HepG2 (cell line): ENCODE measurements at regions not wholly inside any gene's neighbourhood (a gene's known extent, or its start where the extent isn't known, plus 50 kb on each side); places are given as distances from the start of the nearest gene placed in this dataset.

Experiments
- ATAC-seq: fragments of 200-7000 bp; cut with Tn5 transposase; 3 replicates; pipeline ENCODE4 v1.9.1; 2020; ENCODE audit warnings: mild to moderate bottlenecking, moderate library complexity
- BruUV-seq: library from RNA; stranded (reverse); fragments of 400-500 nt; replicated peaks from 2 replicates; lab custom pipeline; 2021; lab: Mats Ljungman, UMichigan
- CTCF ChIA-PET: fragments of 300-600 bp; formaldehyde crosslinking; extraction: SDS; loops from one replicate; lab custom pipeline; 2021; ENCODE audit warnings: low total read pairs, inconsistent platforms, low intra/inter-chr PET ratio; lab: Yijun Ruan, JAX
- POLR2A ChIA-PET: fragments of 350-600 bp; sonication (Branson Sonifier 250); formaldehyde crosslinking; loops from one replicate; lab custom pipeline; 2020; ENCODE audit warnings: antibody characterized with exemption, inconsistent platforms; lab: Yijun Ruan, JAX
- DNase-seq: peaks from one replicate; pipeline ENCODE4 v3.0.0-alpha.2; 2015; ENCODE audit warnings: low spot score
- FAIRE-seq: peaks from 3 replicates; lab custom pipeline; 2011; peaks lifted over from hg19 to GRCh38; lab: Jason Lieb, UNC
- H2AFZ ChIP-seq: one replicate; pipeline ENCODE4 v1.6.1; 2011; ENCODE audit warnings: low read length, inconsistent platforms
- H3K27ac ChIP-seq: fragments of 300-600 bp; 3 replicates; pipeline ENCODE4 v1.8.0; 2011; ENCODE audit warnings: mixed run types, mild to moderate bottlenecking, mixed read lengths, low read length, inconsistent platforms; ENCODE audit not compliant: insufficient read depth; ENCODE audit errors: extremely low read length
- H3K27me3 ChIP-seq, 2 experiments: fragments of 200-600 bp in 1 of 2; 2 replicates in 1 of 2; 3 replicates in 1 of 2; pipeline versions ENCODE4 v1.6.0 to v1.8.0; 2011; ENCODE audit warnings: low read length in 2 of 2, mild to moderate bottlenecking in 2 of 2, moderate library complexity in 2 of 2, inconsistent platforms in 1 of 2; ENCODE audit not compliant: insufficient read depth in 2 of 2, control insufficient read depth in 1 of 2
- H3K36me3 ChIP-seq, 2 experiments: fragments of 200-600 bp in 1 of 2; replicated peaks in 1 of 2; 2 replicates in 1 of 2; 3 replicates in 1 of 2; pipeline versions ENCODE4 v1.5.1 to v1.8.0; 2011; ENCODE audit warnings: low read length in 2 of 2, inconsistent platforms in 1 of 2; ENCODE audit not compliant: insufficient read depth in 2 of 2, control insufficient read depth in 1 of 2
- H3K4me1 ChIP-seq: 2 replicates; pipeline ENCODE4 v1.5.1; 2012; ENCODE audit warnings: low read length, inconsistent platforms; ENCODE audit not compliant: insufficient read depth
- H3K4me2 ChIP-seq: 2 replicates; pipeline ENCODE4 v1.6.0; 2011; ENCODE audit warnings: low read depth, low read length, inconsistent platforms
- H3K4me3 ChIP-seq, 3 experiments: fragments of 200-600 bp in 1 of 3; sonication (generic), shearing (Covaris generic) in 1 of 3; replicated peaks in 1 of 3; 2 replicates each; pipeline ENCODE4 v1.5.1; 2011 to 2016; ENCODE audit warnings: low read length in 3 of 3, inconsistent platforms in 2 of 3, low read depth in 2 of 3, mild to moderate bottlenecking in 2 of 3, control low read depth in 1 of 3, mixed read lengths in 1 of 3; ENCODE audit not compliant: insufficient read depth in 1 of 3
- H3K79me2 ChIP-seq: one replicate; pipeline ENCODE4 v1.6.1; 2011; ENCODE audit warnings: low read length, inconsistent platforms; ENCODE audit not compliant: insufficient read depth
- H3K9ac ChIP-seq: 2 replicates; pipeline ENCODE4 v1.6.0; 2011; ENCODE audit warnings: mild to moderate bottlenecking, low read depth, low read length, inconsistent platforms; ENCODE audit not compliant: insufficient read depth
- H3K9me3 ChIP-seq: 2 replicates; pipeline ENCODE4 v1.5.1; 2012; ENCODE audit warnings: mild to moderate bottlenecking, low read length
- H4K20me1 ChIP-seq: 2 replicates; pipeline ENCODE4 v1.6.0; 2011; ENCODE audit warnings: inconsistent platforms, mild to moderate bottlenecking, low read length, moderate library complexity; ENCODE audit not compliant: insufficient read depth
- HOXA5 ChIP-seq: sonication (generic); formaldehyde crosslinking; IDR thresholded peaks from 2 replicates; pipeline ENCODE4 v1.4.0; 2020; ENCODE audit warnings: missing genetic modification reagents
- MED8 ChIP-seq: sonication (generic); formaldehyde crosslinking; IDR thresholded peaks from 2 replicates; pipeline ENCODE4 v1.8.1; 2023; ENCODE audit warnings: mild to moderate bottlenecking, missing genetic modification reagents; ENCODE audit not compliant: insufficient replicate concordance
- POLR2A ChIP-seq, 2 experiments: IDR thresholded peaks; 2 replicates each; pipeline ENCODE4 v1.6.1; 2011; ENCODE audit warnings: low read depth in 2 of 2, low read length in 2 of 2, mild to moderate bottlenecking in 1 of 2, moderate library complexity in 1 of 2; ENCODE audit not compliant: insufficient read depth in 1 of 2
- POLR2G ChIP-seq: fragments of 200-400 bp; formaldehyde crosslinking; IDR thresholded peaks from 2 replicates; pipeline ENCODE4 v1.6.1; 2018; ENCODE audit warnings: mild to moderate bottlenecking, low read depth, low read length, moderate library complexity
- RXRA ChIP-seq: sonication (generic); formaldehyde crosslinking; IDR thresholded peaks from 2 replicates; pipeline ENCODE4 v1.5.1; 2020; ENCODE audit warnings: missing genetic modification reagents
- SRSF9 ChIP-seq: fragments of 200-400 bp; formaldehyde crosslinking; IDR thresholded peaks from 2 replicates; pipeline ENCODE4 v1.6.1; 2018; ENCODE audit warnings: borderline replicate concordance, mild to moderate bottlenecking, low read depth, low read length; ENCODE audit not compliant: insufficient read depth, poor library complexity, severe bottlenecking
- YEATS4 ChIP-seq: sonication (generic); formaldehyde crosslinking; IDR thresholded peaks from 2 replicates; pipeline ENCODE4 v1.4.0; 2020; ENCODE audit warnings: missing genetic modification reagents, borderline replicate concordance
- ZNF24 ChIP-seq: fragments of 450-650 bp; IDR thresholded peaks from 2 replicates; pipeline ENCODE4 v1.6.1; 2017; ENCODE audit warnings: antibody characterized with exemption, mild to moderate bottlenecking
- ZNF605 ChIP-seq: sonication (generic); formaldehyde crosslinking; IDR thresholded peaks from 2 replicates; pipeline ENCODE4 v1.8.0; 2022; ENCODE audit warnings: mild to moderate bottlenecking, missing genetic modification reagents
- ZNF703 ChIP-seq: sonication (generic); formaldehyde crosslinking; IDR thresholded peaks from 2 replicates; pipeline ENCODE4 v1.5.1; 2020; ENCODE audit warnings: missing genetic modification reagents, mild to moderate bottlenecking, moderate library complexity, borderline replicate concordance
- ZSCAN22 ChIP-seq: sonication (generic); formaldehyde crosslinking; IDR thresholded peaks from 2 replicates; pipeline ENCODE4 v1.4.0; 2020; ENCODE audit warnings: mild to moderate bottlenecking, missing genetic modification reagents
- WGBS: methylation state at CpG from one replicate; pipeline ENCODE4 v1.1.6; 2017; ENCODE audit warnings: low lambda C conversion rate; 5-methylcytosine and 5-hydroxymethylcytosine counted together
- in situ Hi-C: cut with HindIII; loops from 2 replicates; pipeline ENCODE4 v1.10.0; 2017; ENCODE audit warnings: low pct_unique_long_range_greater_than_20kb; ENCODE audit not compliant: extremely low pct_ligation_motif_present
- intact Hi-C: fragments of 100-400 bp; cut with micrococcal nuclease; formaldehyde crosslinking; loops from one replicate; pipeline ENCODE4 v1.10.0; 2022; ENCODE audit not compliant: unreplicated experiment
- TF ChIP-seq, protein P1 (sequence below): IDR thresholded peaks from 2 replicates; pipeline ENCODE4 v1.6.1; 2012; ENCODE audit warnings: low read length, improper control_type of control experiment
- TF ChIP-seq, protein P2 (sequence below): sonication (generic); formaldehyde crosslinking; IDR thresholded peaks from 2 replicates; pipeline ENCODE4 v1.5.0; 2020; ENCODE audit warnings: missing genetic modification reagents, mild to moderate bottlenecking, borderline replicate concordance
- TF ChIP-seq, protein P3 (sequence below): IDR thresholded peaks from 2 replicates; pipeline ENCODE4 v1.6.1; 2016
- TF ChIP-seq, protein P4 (sequence below): sonication (generic); formaldehyde crosslinking; IDR thresholded peaks from 2 replicates; pipeline ENCODE4 v1.8.0; 2022; ENCODE audit warnings: mild to moderate bottlenecking, missing genetic modification reagents, moderate library complexity
- TF ChIP-seq, protein P5 (sequence below): IDR thresholded peaks from 2 replicates; pipeline ENCODE4 v1.6.1; 2016; ENCODE audit warnings: low read depth

DNA sequence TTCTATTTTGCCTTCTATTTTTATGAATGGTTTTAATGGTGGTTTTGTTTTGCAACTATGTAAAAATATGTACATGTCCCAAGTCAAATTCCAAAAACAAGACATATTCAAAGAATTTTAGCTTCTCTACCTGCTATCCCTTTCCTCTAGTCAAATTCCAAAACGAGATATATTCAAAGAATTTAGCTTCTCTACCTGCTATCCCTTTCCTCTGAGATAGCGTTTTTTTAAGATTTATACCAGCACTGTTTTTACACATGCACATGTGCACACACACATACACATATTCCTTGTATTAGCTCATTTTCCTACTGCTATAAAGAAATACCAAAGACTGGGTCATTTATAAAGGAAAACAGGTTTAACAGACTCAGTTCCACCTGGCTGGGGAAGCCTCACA, 199.1 kb upstream of the ARL4C start:
- Histone ChIP-seq H3K27me3 (no peaks in the 10 kb centered on the region), H3K79me2 (no peaks in the 10 kb centered on the region), H3K9me3 (peaks cover 31% of the 10 kb centered on the region), H2AFZ (no peak overlapping the region), H3K4me1 (peaks cover 48% of the 10 kb centered on the region), H3K4me2 (no peak overlapping the region), H4K20me1 (no peaks in the 10 kb centered on the region), H3K36me3 (no peaks in the 10 kb centered on the region), H3K27ac (no peak overlapping the region), H3K9ac (no peak overlapping the region), H3K4me3 (no peak overlapping the region)
- CTCF ChIA-PET = no interaction called here
- POLR2A ChIA-PET = interaction anchor here (1.9 to 8.1 kb wide), 3 partner anchors 8 to 256 kb away, joined by 5 to 484 read pairs (median 11); partner anchors contain the start of gene SH3BP4
- intact Hi-C loops = no loop called here
- in situ Hi-C loops = no loop called here
- WGBS = 96% methylated on average over 2 of the region's 2 CpGs
- ATAC-seq (no peak), FAIRE-seq (no peak), DNase-seq (no peak)
- no TSS peak for BruUV-seq
- no peak for TF ChIP-seq RXRA (CRISPR knock-in tag)
- no peak for TF ChIP-seq ZNF703
- no peak for TF ChIP-seq HOXA5
- no peak for TF ChIP-seq POLR2A (IDR thresholded peaks at IDR 0.05; ENCODE audit: insufficient read depth in 1 of 2, low read depth in 2 of 2, low read length in 2 of 2)
- no peak for TF ChIP-seq SRSF9
- TF ChIP-seq, protein P1, sequence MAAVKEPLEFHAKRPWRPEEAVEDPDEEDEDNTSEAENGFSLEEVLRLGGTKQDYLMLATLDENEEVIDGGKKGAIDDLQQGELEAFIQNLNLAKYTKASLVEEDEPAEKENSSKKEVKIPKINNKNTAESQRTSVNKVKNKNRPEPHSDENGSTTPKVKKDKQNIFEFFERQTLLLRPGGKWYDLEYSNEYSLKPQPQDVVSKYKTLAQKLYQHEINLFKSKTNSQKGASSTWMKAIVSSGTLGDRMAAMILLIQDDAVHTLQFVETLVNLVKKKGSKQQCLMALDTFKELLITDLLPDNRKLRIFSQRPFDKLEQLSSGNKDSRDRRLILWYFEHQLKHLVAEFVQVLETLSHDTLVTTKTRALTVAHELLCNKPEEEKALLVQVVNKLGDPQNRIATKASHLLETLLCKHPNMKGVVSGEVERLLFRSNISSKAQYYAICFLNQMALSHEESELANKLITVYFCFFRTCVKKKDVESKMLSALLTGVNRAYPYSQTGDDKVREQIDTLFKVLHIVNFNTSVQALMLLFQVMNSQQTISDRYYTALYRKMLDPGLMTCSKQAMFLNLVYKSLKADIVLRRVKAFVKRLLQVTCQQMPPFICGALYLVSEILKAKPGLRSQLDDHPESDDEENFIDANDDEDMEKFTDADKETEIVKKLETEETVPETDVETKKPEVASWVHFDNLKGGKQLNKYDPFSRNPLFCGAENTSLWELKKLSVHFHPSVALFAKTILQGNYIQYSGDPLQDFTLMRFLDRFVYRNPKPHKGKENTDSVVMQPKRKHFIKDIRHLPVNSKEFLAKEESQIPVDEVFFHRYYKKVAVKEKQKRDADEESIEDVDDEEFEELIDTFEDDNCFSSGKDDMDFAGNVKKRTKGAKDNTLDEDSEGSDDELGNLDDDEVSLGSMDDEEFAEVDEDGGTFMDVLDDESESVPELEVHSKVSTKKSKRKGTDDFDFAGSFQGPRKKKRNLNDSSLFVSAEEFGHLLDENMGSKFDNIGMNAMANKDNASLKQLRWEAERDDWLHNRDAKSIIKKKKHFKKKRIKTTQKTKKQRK = no peak
- TF ChIP-seq ZNF24 = no peak
- TF ChIP-seq YEATS4 = no peak
- TF ChIP-seq, protein P2, sequence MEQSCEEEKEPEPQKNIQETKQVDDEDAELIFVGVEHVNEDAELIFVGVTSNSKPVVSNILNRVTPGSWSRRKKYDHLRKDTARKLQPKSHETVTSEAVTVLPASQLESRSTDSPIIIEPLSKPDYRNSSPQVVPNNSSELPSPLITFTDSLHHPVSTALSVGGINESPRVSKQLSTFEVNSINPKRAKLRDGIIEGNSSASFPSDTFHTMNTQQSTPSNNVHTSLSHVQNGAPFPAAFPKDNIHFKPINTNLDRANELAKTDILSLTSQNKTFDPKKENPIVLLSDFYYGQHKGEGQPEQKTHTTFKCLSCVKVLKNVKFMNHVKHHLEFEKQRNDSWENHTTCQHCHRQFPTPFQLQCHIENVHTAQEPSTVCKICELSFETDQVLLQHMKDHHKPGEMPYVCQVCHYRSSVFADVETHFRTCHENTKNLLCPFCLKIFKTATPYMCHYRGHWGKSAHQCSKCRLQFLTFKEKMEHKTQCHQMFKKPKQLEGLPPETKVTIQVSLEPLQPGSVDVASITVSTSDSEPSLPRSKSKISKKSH (CRISPR knock-in tag) = no peak
- no peak for TF ChIP-seq POLR2G
- TF ChIP-seq, protein P3, sequence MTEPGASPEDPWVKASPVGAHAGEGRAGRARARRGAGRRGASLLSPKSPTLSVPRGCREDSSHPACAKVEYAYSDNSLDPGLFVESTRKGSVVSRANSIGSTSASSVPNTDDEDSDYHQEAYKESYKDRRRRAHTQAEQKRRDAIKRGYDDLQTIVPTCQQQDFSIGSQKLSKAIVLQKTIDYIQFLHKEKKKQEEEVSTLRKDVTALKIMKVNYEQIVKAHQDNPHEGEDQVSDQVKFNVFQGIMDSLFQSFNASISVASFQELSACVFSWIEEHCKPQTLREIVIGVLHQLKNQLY = no peak
- TF ChIP-seq, protein P4, sequence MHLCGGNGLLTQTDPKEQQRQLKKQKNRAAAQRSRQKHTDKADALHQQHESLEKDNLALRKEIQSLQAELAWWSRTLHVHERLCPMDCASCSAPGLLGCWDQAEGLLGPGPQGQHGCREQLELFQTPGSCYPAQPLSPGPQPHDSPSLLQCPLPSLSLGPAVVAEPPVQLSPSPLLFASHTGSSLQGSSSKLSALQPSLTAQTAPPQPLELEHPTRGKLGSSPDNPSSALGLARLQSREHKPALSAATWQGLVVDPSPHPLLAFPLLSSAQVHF (CRISPR knock-in tag) = no peak
- no peak for TF ChIP-seq ZNF605 (CRISPR knock-in tag)
- TF ChIP-seq ZSCAN22 = no peak
- TF ChIP-seq MED8 (CRISPR knock-in tag) = no peak
- TF ChIP-seq, protein P5, sequence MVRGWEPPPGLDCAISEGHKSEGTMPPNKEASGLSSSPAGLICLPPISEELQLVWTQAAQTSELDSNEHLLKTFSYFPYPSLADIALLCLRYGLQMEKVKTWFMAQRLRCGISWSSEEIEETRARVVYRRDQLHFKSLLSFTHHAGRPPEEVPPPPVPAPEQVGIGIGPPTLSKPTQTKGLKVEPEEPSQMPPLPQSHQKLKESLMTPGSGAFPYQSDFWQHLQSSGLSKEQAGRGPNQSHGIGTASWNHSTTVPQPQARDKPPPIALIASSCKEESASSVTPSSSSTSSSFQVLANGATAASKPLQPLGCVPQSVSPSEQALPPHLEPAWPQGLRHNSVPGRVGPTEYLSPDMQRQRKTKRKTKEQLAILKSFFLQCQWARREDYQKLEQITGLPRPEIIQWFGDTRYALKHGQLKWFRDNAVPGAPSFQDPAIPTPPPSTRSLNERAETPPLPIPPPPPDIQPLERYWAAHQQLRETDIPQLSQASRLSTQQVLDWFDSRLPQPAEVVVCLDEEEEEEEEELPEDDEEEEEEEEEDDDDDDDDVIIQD (CRISPR knock-in tag) = no peak
